Heart left ventricle (tissue), 13 donors: ENCODE measurements at regions not wholly inside any gene's neighbourhood (a gene's known extent, or its start where the extent isn't known, plus 50 kb on each side); places are given as distances from the start of the nearest gene placed in this dataset.
"Not testable (repeated sequence)": the region's sequence is repeated elsewhere in the genome, so short reads cannot be mapped to it uniquely, and the experiment has no call there.

Experiments
- CTCF ChIP-seq, 12 donors: fragments of 200-600 bp; sonication (generic) in 4 of 12; IDR thresholded peaks; one replicate each; pipeline versions ENCODE4 v1.5.0 to v1.8.0; 2018 to 2022; ENCODE audit warnings: antibody characterized with exemption in 12 of 12, mild to moderate bottlenecking in 5 of 12
- POLR2A ChIP-seq, 2 donors: fragments of 450-650 bp; IDR thresholded peaks; one replicate each; pipeline ENCODE4 v1.6.1; 2017; ENCODE audit warnings: antibody characterized with exemption in 2 of 2, mild to moderate bottlenecking in 2 of 2, moderate library complexity in 2 of 2
- donor health status: ischemic (EF 13 %, LVEDD 7.1; RV severe dilation, severe dysfunction).
- donor health status: DM: no; HTN: yes; CAD: no.
- donor health status: DM: no; HTN: no; CAD: no.
- donor health status: ischemic (EF 25% LVEDD 6.9; RV normal size, moderate dysfunction).
- donor health status: ischemic (EF 25% LVEDD 5.7; RV mildly dilated, moderate dysfunction).
- donor health status: ischemic (EF 35%, LVEDD 5.7; RV mildly dilated, moderate dysfunction).
- donor health status: nonischemic (EF 11% LVEDD 7.7; RV severe dilation, severe dysfunction).
- donor health status: DM: yes; HTN: yes; CAD: no.
- donor health status: PGD.
- donor health status: ischemic (EF 29% LVEDD 5.4; RV normal size, mild dysfunction).
- donor health status: nonischemic (EF 23%, LVEDD 6.1; RV moderate dilation, normal function).

- TF ChIP-seq CTCF, POLR2A (IDR thresholded peaks at IDR 0.05): not testable (repeated sequence)
Measured at GRCh38 chr3:75587695-75588094, 76.4 kb upstream of the FRG2C start.
